ENCODE measurements at regions not wholly inside any gene's neighbourhood (a gene's known extent, or its start where the extent isn't known, plus 50 kb on each side); places are given as distances from the start of the nearest gene placed in this dataset.

DNA sequence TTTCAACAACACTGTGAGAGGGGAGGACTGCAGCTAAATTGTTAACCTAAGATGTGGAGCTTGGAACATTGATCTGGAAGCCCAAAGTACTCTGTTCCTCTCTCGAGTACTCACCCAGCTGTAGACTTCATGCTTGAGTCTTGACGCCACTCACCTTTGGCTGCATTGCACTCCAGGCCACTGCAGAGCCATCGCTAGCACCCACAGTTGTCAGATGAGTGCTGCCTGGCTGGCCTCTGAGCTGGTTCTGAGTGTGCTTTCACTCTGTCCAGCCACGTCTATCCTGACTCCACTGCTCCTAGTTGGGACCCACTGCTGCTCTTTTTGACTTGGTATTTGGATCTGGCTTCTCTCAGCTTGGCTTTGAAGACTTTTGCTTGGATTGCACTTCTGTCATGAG is 552.1 kb downstream of the DCDC2C start:
- no peak for DNase-seq (ENCODE audit: low read depth in 2 of 2)

DNA sequence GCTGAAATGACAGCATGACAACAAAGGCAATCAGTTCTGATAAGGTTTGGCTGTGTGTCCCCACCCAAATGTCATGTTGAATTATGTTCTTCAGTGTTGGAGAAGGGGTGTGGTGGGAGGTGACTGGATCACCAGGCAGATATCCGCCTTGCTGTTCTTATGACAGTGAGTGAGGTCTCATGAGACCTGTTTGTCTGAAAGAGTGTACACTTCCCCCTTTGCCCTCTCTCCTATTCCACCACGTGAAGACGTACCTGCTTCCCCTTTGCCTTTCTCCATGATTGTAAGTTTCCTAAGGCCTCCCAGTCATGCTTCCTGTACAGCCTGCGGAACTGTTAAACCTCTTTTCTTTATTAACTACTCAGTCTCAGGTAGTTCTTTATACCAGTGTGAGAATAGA is 553.0 kb downstream of the DCDC2C start:
- no peak for DNase-seq (ENCODE audit: low read depth in 2 of 2)

DNA sequence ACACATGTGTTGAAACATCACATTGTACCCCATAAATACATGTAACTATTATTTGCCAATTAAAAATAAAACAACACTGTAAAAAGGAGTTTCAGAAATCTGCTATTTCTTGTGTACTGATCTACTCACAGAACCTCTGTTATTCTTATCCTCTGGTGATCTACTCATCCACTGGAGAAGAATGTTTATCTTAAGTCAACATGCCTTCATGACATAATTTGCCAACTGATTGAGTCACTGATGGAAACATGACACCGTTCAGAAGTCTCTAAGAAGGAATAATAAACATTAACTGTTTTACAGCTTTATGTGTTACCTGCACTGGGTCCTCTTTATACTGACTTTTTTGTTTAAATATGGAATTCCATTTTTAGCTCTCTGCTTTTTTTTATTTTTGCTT is 555.2 kb downstream of the DCDC2C start:
- no peak for DNase-seq (ENCODE audit: low read depth in 2 of 2)

DNA sequence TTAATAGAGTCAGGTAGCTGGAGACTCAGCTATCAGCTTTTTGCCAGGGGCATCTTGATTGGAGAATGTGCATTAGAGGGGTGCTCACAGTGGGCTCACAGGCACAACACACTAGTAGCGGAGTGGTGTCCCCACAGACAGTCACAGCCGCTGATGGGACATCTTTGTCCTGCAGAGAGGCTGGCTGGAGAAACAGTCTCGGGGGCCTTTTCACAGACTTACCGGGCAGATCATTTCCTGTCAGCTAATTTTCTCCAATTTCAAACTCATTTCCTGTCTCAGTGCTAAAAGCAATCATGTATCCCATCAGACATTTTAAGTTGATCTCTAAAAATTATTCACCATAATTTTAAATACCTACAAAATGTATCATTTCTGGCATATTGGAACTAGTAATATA is 562.6 kb downstream of the DCDC2C start:
- no peak for DNase-seq (ENCODE audit: low read depth in 2 of 2)

DNA sequence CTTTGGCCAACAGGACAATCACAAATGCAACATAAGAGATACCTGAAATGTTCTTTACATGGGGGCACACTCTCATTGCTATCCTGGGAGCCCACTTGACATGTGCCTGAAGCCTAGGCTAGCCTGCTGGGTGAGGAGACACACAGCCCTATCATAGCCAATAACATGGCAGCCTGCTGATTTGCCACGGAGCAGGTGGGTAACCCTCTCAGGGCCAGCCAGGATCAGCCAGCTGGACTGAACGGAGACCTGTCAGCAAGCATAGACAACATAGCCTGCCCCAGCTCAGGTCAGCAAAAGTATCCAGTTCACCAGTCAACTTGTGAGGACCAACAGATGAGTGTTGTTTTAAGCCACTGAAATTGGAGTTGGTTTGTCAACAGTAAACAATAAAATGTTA is 566.5 kb downstream of the DCDC2C start:
- no peak for DNase-seq (ENCODE audit: low read depth in 2 of 2)

DNA sequence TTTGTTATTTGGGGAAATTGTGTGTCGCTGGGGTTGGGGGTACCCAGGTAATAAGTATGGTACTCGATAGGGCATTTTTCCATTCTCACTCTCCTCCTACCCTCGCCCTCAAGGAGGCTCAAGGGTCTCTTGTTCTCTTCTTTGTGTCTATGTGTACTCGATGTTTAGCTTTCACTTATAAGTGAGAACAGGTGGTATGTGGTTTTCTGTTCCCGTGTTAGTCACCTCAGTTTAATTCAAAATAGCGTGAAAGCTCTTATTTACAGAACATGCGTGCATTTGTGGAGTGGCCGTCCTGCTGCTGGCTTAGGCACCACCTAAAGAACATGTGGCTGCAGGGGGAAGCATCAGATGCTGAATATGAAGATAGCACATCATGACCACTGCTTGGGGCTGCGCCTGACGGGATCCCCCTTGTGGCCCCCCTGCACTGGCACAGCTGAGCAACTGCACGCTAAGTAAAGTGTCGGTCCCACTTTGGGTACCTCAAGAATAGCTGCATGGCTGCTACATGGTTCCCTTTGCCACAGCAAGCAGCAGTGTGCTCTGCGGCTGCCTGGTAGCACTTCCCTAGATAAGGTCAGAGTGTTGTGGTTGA is 569.0 kb downstream of the DCDC2C start:
- no peak for DNase-seq (ENCODE audit: low read depth in 2 of 2)

DNA sequence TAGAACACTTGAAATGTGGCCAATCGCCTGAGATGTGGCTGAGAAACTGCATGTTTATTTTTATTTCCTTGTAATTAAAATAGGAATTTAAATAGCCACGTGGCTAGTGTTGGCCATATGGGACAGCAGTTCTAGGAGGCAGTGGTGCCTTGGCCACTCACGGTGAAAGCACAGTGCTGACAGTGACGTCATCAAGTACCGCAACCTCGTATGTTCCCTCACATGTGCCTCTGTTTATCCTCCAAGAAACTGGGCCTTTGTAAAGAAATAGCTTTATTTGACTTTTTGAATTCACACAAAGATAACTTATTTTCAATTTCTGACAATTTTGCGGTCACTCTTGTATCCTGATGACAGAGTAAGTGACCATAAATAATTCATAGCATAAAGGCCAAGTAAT is 575.0 kb downstream of the DCDC2C start:
- no peak for DNase-seq (ENCODE audit: low read depth in 2 of 2)

DNA sequence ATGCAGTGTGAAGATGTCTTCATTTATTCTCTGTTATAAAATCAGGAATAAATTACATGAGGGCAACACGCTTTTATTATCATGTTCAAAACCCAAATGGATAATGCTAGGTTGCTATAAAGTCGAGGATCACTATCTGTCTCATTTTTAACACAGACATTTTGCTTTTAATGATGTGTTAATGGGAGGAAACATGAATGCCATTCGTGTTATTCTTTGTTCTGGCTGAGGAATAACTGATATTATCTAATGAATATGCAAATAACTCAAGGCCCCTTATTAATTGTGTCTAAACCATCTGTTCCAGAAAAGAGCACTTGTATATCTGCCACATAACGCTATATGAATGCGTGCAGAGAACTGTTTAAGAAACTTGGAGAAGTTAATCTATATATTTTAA is 576.1 kb downstream of the DCDC2C start:
- DNase-seq (ENCODE audit: low read depth in 2 of 2) = no peak

DNA sequence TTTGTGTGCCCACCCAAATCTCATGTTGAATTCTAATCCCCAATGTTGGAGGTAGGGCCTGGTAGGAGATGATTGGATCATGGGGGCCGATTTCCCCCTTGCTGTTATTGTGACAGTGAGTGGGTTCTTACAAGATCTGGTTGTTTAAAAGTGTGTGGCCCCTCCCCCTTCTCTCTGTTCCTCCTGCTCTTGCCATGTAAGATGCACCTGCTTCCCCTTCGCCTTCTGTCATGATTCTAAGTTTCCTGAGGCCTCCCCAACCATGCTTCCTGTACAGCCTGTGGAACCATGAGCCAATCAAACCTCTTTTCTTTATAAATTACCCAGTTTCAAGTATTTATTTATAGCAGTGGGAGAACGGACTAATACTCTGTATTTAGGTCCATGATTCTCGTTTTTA is 588.1 kb downstream of the DCDC2C start:
- DNase-seq (ENCODE audit: low read depth in 2 of 2) = no peak

DNA sequence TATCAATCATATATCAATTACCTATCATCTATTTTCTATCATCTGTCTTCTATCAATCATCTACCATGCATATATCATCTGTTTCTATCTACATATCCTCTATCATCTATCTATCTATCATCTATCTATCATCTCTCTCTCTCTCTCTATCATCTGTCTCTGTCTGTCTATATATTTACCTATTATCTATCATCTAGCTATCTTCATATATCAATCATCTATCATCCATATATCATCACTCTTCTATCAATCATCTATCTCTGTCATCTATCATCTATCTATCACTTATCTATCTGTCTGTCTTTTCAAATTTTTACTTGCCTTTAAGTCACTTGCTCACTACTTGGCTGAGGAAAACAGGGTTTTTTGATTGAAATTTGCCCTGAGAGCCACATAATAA is 592.3 kb downstream of the DCDC2C start:
- no peak for DNase-seq (ENCODE audit: low read depth in 2 of 2)

DNA sequence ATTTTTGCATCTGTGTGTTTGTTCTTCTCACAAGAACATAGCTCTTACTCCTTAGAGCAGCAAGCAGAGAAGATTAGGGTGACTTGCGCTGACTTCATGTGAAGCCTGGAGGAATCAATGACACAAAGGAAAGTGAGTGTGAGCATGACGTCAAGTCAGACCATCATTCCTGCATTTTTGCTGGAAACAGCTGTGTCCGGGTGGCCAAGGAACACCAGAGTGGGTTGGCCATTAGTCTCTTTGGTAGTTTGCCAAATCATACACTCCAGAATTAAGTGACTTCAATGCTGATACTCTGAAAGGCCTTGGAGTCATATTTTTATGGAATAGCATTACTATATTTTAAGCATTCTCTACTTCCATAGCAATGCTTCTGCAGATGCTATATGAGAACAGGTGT is 597.2 kb downstream of the DCDC2C start:
- DNase-seq (ENCODE audit: low read depth in 2 of 2) = no peak

DNA sequence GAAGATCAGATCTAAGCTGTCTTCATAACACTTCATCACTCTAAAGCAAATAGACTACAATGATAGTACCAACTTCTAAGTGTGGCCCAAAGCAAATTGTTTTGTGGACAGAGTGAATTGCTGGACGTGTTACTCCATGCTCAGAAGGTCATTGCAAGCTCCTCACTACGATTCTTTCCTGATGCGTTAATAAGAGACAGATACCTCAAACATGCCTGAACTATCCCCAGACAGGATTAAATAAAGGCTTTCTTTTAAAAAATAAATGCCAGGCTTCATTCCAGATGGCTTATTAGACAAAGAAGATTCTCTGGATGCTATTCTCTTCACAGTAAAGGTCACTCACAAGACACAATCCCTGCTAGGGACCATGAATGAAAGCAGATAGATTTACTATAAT is 621.2 kb downstream of the DCDC2C start:
- DNase-seq (ENCODE audit: low read depth in 2 of 2) = no peak

DNA sequence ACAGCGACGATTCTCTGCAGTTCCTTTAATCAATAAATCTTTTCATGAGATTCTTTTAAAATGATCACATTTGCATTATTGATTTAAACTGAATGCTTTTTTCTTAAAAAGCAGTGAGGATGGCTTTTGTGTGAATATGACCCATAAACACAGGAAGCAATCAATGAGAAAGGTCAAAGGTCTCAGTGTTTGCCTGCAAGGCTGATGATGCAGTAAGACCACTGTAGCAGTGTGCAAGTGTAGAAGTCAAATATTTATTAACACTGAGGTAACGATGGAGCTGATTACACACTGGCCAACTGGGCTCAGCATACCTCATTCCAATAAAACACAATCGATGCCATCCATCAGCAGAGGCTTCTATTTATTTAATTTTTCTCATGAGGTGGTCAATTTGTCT is 633.5 kb downstream of the DCDC2C start:
- no peak for DNase-seq (ENCODE audit: low read depth in 2 of 2)

DNA sequence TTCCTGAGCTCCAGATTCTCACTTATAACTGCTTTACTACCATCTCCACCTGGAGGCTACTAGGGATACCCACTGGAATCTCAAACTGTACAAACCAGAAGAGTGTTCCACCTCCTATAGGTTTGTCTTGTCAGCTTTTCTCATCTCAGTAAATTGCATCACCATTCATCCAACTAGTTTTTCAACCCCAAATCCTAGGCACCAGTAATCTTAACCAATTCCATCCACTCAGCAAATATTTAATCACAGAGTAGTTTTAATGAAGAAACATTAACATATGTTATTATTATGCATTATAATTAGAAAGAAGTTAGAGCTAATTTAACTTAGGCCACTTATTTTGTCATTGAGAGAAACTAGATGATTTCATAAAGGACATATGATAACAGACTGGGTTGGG is 635.0 kb downstream of the DCDC2C start:
- DNase-seq (ENCODE audit: low read depth in 2 of 2) = no peak

DNA sequence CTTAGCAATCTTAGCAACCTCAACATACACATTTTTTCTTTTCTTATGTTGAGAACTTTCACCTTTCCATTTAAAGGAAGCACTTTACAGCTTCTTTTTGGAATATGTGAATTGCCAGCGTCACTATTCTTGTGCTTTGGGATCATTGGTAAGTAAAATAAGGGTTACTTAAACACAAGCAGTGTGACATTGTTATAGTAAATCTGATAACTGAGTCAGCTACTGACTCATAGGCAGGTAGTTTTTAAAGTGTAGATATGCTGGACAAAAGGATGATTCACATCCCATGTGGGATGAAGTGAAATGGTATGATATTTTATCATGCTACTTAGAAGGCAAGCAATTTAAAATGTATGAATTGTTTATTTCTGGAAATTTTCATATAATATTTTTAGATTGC is 637.2 kb downstream of the DCDC2C start:
- DNase-seq (ENCODE audit: low read depth in 2 of 2) = no peak

DNA sequence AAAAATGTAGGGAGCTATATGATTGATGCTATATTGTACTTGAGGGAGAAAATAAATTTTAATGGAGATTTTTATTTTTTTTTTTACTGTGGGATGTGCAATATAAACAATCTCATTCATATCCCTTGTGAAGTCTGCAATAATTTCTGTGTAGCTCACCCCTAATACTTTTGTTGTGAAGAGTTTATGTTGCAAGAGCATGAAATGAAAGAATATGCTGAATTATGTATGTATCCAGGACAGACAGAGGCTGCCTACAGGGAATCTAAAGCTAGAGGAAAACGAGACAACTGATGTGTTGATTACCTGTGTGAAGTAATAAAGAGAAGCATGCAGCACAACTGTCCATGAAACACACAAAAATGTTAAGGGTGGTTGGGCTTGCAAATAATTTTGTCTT is 643.3 kb downstream of the DCDC2C start:
- DNase-seq (ENCODE audit: low read depth in 2 of 2) = no peak

DNA sequence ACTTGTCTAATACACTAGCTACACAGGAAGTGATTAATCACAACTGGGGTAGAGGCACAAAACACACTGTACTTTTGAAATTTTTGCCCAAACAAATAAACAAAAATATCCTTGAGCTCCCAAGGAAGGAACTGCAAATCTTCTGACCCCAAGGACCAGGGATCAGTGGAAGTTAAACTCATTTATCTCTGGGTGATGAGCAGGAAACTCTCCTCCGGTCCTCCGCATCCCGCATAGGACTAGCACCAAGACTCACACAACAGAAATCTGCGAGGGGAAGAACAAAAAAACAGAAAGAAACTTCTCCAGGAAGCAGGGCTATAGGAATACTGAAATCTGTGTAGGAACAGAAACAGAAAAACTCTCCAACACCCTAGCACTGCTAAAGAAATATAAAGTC is 650.3 kb downstream of the DCDC2C start:
- DNase-seq (ENCODE audit: low read depth in 2 of 2) = no peak

DNA sequence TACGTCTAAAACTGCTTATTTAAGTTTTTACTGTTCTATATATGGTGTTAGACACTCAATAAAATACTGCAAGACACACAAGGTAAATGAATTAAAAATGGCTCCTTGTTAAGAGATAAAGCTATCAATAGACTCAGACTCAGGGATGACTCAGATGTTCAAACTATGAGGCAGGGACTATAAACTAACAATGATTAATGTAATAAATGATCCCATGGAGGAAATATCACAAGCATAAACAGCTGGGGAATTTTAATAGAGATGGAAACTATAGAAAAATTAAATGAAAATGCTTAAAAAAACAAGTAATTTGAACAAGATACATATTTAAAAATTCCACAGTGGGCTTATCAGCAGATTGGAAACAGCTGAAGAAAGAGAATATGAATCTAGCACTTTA is 650.8 kb downstream of the DCDC2C start:
- DNase-seq (ENCODE audit: low read depth in 2 of 2) = no peak

DNA sequence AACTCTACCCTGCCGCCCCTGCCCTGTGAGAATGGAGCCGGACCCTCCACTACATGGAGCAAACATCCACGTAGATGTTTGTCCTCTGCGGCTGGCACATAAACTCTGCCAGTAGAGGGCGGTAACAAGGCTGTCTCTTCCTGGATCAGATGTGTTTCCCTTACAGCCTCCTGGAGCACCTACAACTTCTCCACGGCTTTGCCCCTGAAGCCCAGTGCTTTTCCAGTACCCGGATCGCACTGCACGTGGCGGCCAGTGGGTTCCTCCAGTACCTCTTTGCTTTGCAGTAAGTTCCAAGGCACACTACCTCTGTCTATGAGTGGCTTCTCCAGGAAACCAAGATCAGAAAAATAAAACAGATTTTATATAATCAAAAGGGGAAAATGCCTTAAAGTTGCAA is 651.3 kb downstream of the DCDC2C start:
- DNase-seq (ENCODE audit: low read depth in 2 of 2) = no peak

DNA sequence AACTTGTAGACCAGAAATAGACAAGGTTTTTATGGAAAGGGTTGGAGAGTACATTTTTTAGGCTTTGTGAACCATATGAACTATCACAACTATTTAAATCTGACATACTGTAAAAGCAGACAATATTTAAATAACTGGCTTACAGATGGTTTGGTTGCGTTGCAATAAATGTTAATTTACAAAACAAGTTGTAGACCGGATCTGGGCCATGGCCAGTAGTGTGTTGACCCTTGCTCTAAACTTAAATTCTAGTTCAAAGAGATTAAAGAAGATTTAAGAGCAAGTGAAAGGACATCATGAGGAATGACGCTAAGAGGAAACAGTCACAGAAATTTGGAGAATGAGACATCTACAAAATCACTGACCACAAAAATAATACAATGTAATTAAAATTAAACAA is 652.7 kb downstream of the DCDC2C start:
- DNase-seq (ENCODE audit: low read depth in 2 of 2) = no peak

DNA sequence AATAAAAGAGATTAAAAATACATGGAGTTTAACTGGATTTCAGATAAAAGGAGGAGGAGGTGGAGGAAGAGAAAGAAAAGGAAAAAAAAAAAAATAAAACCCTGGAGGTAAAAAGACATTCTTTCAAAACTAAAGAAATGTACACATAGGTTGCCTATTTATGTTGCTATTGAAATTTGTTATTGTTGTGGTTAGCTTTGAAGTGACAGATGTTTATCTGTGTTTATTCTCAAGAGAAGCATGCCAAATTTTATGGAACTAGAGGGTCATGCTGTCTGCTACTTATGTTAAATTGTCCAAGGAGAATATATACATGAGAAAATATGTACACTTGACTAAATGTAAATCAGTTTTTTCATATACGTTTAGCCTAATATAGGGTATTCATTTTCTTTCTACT is 653.2 kb downstream of the DCDC2C start:
- DNase-seq (ENCODE audit: low read depth in 2 of 2) = no peak

DNA sequence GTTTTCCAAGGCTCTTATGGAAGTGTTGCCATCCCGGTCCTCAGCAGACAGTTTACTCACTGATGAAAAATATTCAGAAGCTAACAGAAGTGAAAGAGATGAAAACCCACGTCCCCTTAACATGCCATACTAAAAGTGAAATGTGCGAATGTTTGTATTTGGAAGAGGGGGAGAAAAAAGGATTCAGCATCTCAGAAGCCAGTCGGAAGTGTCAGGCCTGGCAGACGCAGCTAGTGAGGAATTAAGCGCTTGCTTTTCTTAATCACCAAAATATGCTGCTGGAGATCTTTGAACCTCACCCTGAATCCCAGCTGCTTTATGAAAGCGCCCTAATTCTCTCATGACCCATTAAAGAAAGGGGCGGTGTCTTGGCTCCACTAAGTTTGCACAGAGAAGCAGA is 653.7 kb downstream of the DCDC2C start:
- no peak for DNase-seq (ENCODE audit: low read depth in 2 of 2)

DNA sequence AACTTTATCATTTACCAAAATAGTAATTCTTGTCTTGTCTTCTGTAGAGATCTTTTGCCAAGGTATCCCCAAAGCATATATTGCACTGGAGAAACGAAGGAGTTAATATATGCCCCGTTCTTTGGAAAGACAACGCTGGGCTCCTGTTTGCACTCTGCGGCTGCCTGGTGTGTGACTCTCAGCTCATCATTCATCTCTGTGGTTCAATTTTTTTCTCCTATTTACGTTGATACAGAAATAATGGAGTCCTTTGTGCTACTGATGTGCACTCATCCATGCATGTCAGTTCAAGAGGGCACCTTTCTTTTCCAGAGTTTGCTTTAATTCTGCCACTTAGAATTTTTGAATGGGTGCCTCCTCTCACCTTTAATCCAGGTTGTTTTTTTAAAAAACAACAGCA is 655.5 kb downstream of the DCDC2C start:
- no peak for DNase-seq (ENCODE audit: low read depth in 2 of 2)

DNA sequence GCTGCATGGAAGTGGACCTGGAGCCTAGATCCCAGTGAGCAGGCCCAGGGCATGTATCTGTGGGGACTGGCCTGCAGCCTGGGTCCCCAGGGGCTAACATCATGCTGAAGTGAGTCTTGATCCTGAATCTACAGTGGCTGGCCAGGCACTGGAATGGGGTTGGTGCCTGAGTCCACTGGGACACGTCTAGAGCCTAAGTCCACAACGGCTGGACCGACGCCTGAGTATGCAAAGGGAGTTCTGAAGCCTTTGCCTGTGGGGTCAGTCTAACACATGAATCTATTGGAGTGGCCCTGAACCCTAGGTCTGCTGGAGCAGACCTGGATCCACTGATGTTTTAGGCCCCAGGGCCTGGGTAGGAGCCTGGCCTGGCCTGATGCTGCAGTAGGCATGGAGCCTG is 665.5 kb downstream of the DCDC2C start:
- no peak for DNase-seq (ENCODE audit: low read depth in 2 of 2)
